ENCODE measurements at regions not wholly inside any gene's neighbourhood (a gene's known extent, or its start where the extent isn't known, plus 50 kb on each side); places are given as distances from the start of the nearest gene placed in this dataset.

- DNase-seq = no peak
- Histone ChIP-seq H3K4me1 (ENCODE audit: low read length) (no peaks in the 10 kb centered on the region), H2AFZ (ENCODE audit: low read length) (no peak overlapping the region), H3K79me2 (ENCODE audit: low read length) (no peaks in the 10 kb centered on the region), H3K9me3 (ENCODE audit: low read length) (no peaks in the 10 kb centered on the region), H3K27me3 (ENCODE audit: low read length) (no peaks in the 10 kb centered on the region), H3K9ac (ENCODE audit: low read length) (no peak overlapping the region), H3K9me2 (replicated peaks; ENCODE audit: insufficient read depth, low read length) (no peaks in the 10 kb centered on the region), H3K4me3 (ENCODE audit: low read length) (no peak overlapping the region), H3K36me3 (ENCODE audit: insufficient read depth, low read length) (no peaks in the 10 kb centered on the region), H3K4me2 (ENCODE audit: low read depth, low read length, poor library complexity, severe bottlenecking) (no peak overlapping the region), H3K27ac (ENCODE audit: low read length) (no peak overlapping the region), H4K20me1 (ENCODE audit: insufficient read depth, low read depth, low read length) (no peaks in the 10 kb centered on the region)
Measured at GRCh38 chr11:70866834-70867233, 385.5 kb downstream of the SHANK2 start.

- H3K27me3 ChIP-seq (ENCODE audit: low read length) = no peaks in the 10 kb centered on the region
- no peak overlapping the region for H2AFZ ChIP-seq (ENCODE audit: low read length)
- no peaks in the 10 kb centered on the region for H4K20me1 ChIP-seq (ENCODE audit: insufficient read depth, low read depth, low read length)
- H3K36me3 ChIP-seq (ENCODE audit: insufficient read depth, low read length) = no peaks in the 10 kb centered on the region
- no peak overlapping the region for H3K4me3 ChIP-seq (ENCODE audit: low read length)
- H3K27ac ChIP-seq (ENCODE audit: low read length) = no peak overlapping the region
- H3K4me2 ChIP-seq (ENCODE audit: low read depth, low read length, poor library complexity, severe bottlenecking) = no peak overlapping the region
- H3K79me2 ChIP-seq (ENCODE audit: low read length) = no peaks in the 10 kb centered on the region
- H3K4me1 ChIP-seq (ENCODE audit: low read length) = no peaks in the 10 kb centered on the region
- no peaks in the 10 kb centered on the region for H3K9me3 ChIP-seq (ENCODE audit: low read length)
- H3K9ac ChIP-seq (ENCODE audit: low read length) = no peak overlapping the region
- no peak for DNase-seq
- no peaks in the 10 kb centered on the region for H3K9me2 ChIP-seq (replicated peaks; ENCODE audit: insufficient read depth, low read length)
Measured at GRCh38 chr11:70867281-70868047, 384.9 kb downstream of the SHANK2 start.

- no peaks in the 10 kb centered on the region for H3K79me2 ChIP-seq (ENCODE audit: low read length)
- H3K9me3 ChIP-seq (ENCODE audit: low read length) = no peaks in the 10 kb centered on the region
- H3K9ac ChIP-seq (ENCODE audit: low read length) = no peak overlapping the region
- no peak overlapping the region for H2AFZ ChIP-seq (ENCODE audit: low read length)
- no peak overlapping the region for H3K4me2 ChIP-seq (ENCODE audit: low read depth, low read length, poor library complexity, severe bottlenecking)
- H3K27ac ChIP-seq (ENCODE audit: low read length) = no peak overlapping the region
- H3K9me2 ChIP-seq (replicated peaks; ENCODE audit: insufficient read depth, low read length) = no peaks in the 10 kb centered on the region
- no peaks in the 10 kb centered on the region for H3K4me1 ChIP-seq (ENCODE audit: low read length)
- H4K20me1 ChIP-seq (ENCODE audit: insufficient read depth, low read depth, low read length) = no peaks in the 10 kb centered on the region
- no peaks in the 10 kb centered on the region for H3K36me3 ChIP-seq (ENCODE audit: insufficient read depth, low read length)
- no peak overlapping the region for H3K4me3 ChIP-seq (ENCODE audit: low read length)
- H3K27me3 ChIP-seq (ENCODE audit: low read length) = no peaks in the 10 kb centered on the region
- DNase-seq = no peak
Measured at GRCh38 chr11:70868341-70868885, 384.0 kb downstream of the SHANK2 start.

GRCh38 chr11:70869054-70869453 lies 383.3 kb downstream of the SHANK2 start:
- Histone ChIP-seq H4K20me1 (ENCODE audit: insufficient read depth, low read depth, low read length) (no peaks in the 10 kb centered on the region), H3K27ac (ENCODE audit: low read length) (no peak overlapping the region), H3K4me1 (ENCODE audit: low read length) (no peaks in the 10 kb centered on the region), H3K4me3 (ENCODE audit: low read length) (no peak overlapping the region), H3K27me3 (ENCODE audit: low read length) (no peaks in the 10 kb centered on the region), H3K36me3 (ENCODE audit: insufficient read depth, low read length) (no peaks in the 10 kb centered on the region), H3K79me2 (ENCODE audit: low read length) (no peaks in the 10 kb centered on the region), H3K9me2 (replicated peaks; ENCODE audit: insufficient read depth, low read length) (no peaks in the 10 kb centered on the region), H3K9ac (ENCODE audit: low read length) (no peak overlapping the region), H3K9me3 (ENCODE audit: low read length) (no peaks in the 10 kb centered on the region), H2AFZ (ENCODE audit: low read length) (no peak overlapping the region), H3K4me2 (ENCODE audit: low read depth, low read length, poor library complexity, severe bottlenecking) (no peak overlapping the region)
- no peak for DNase-seq

GRCh38 chr11:70871881-70872280 lies 380.5 kb downstream of the SHANK2 start:
- Histone ChIP-seq H4K20me1 (ENCODE audit: insufficient read depth, low read depth, low read length) (no peaks in the 10 kb centered on the region), H3K4me1 (ENCODE audit: low read length) (no peaks in the 10 kb centered on the region), H3K4me2 (ENCODE audit: low read depth, low read length, poor library complexity, severe bottlenecking) (no peak overlapping the region), H2AFZ (ENCODE audit: low read length) (no peak overlapping the region), H3K27me3 (ENCODE audit: low read length) (no peaks in the 10 kb centered on the region), H3K9me2 (replicated peaks; ENCODE audit: insufficient read depth, low read length) (no peaks in the 10 kb centered on the region), H3K9me3 (ENCODE audit: low read length) (no peaks in the 10 kb centered on the region), H3K27ac (ENCODE audit: low read length) (no peak overlapping the region), H3K9ac (ENCODE audit: low read length) (no peak overlapping the region), H3K4me3 (ENCODE audit: low read length) (no peak overlapping the region), H3K36me3 (ENCODE audit: insufficient read depth, low read length) (no peaks in the 10 kb centered on the region), H3K79me2 (ENCODE audit: low read length) (no peaks in the 10 kb centered on the region)
- no peak for DNase-seq

- no peak overlapping the region for H3K4me2 ChIP-seq (ENCODE audit: low read depth, low read length, poor library complexity, severe bottlenecking)
- no peak for DNase-seq
Measured at GRCh38 chr11:70872299-70872698, 380.1 kb downstream of the SHANK2 start.

GRCh38 chr11:70872955-70873735 lies 379.2 kb downstream of the SHANK2 start:
- Histone ChIP-seq H3K4me2 (ENCODE audit: low read depth, low read length, poor library complexity, severe bottlenecking) (no peak overlapping the region), H4K20me1 (ENCODE audit: insufficient read depth, low read depth, low read length) (no peaks in the 10 kb centered on the region), H3K9me3 (ENCODE audit: low read length) (no peaks in the 10 kb centered on the region), H3K9me2 (replicated peaks; ENCODE audit: insufficient read depth, low read length) (no peaks in the 10 kb centered on the region), H3K9ac (ENCODE audit: low read length) (no peak overlapping the region), H3K79me2 (ENCODE audit: low read length) (no peaks in the 10 kb centered on the region), H3K27me3 (ENCODE audit: low read length) (no peaks in the 10 kb centered on the region), H3K36me3 (ENCODE audit: insufficient read depth, low read length) (no peaks in the 10 kb centered on the region), H3K27ac (ENCODE audit: low read length) (no peak overlapping the region), H3K4me1 (ENCODE audit: low read length) (no peaks in the 10 kb centered on the region), H2AFZ (ENCODE audit: low read length) (no peak overlapping the region), H3K4me3 (ENCODE audit: low read length) (no peak overlapping the region)
- no peak for DNase-seq

More at GRCh38 chr11:70872299-70872698, 380.1 kb downstream of the SHANK2 start:
- no peak overlapping the region for H3K27ac ChIP-seq (ENCODE audit: low read length)
- no peaks in the 10 kb centered on the region for H3K27me3 ChIP-seq (ENCODE audit: low read length)
- no peaks in the 10 kb centered on the region for H3K9me2 ChIP-seq (replicated peaks; ENCODE audit: insufficient read depth, low read length)
- no peak overlapping the region for H3K4me3 ChIP-seq (ENCODE audit: low read length)
- H3K79me2 ChIP-seq (ENCODE audit: low read length) = no peaks in the 10 kb centered on the region
- H3K36me3 ChIP-seq (ENCODE audit: insufficient read depth, low read length) = no peaks in the 10 kb centered on the region
- no peaks in the 10 kb centered on the region for H3K4me1 ChIP-seq (ENCODE audit: low read length)
- no peak overlapping the region for H3K9ac ChIP-seq (ENCODE audit: low read length)
- H3K9me3 ChIP-seq (ENCODE audit: low read length) = no peaks in the 10 kb centered on the region
- no peaks in the 10 kb centered on the region for H4K20me1 ChIP-seq (ENCODE audit: insufficient read depth, low read depth, low read length)
- no peak overlapping the region for H2AFZ ChIP-seq (ENCODE audit: low read length)

- no peak overlapping the region for H2AFZ ChIP-seq (ENCODE audit: low read length)
- no peaks in the 10 kb centered on the region for H3K9me3 ChIP-seq (ENCODE audit: low read length)
- no peaks in the 10 kb centered on the region for H3K4me1 ChIP-seq (ENCODE audit: low read length)
- H3K9ac ChIP-seq (ENCODE audit: low read length) = no peak overlapping the region
- H3K36me3 ChIP-seq (ENCODE audit: insufficient read depth, low read length) = no peaks in the 10 kb centered on the region
- no peak overlapping the region for H3K4me3 ChIP-seq (ENCODE audit: low read length)
- H3K4me2 ChIP-seq (ENCODE audit: low read depth, low read length, poor library complexity, severe bottlenecking) = no peak overlapping the region
- H4K20me1 ChIP-seq (ENCODE audit: insufficient read depth, low read depth, low read length) = no peaks in the 10 kb centered on the region
- H3K9me2 ChIP-seq (replicated peaks; ENCODE audit: insufficient read depth, low read length) = no peaks in the 10 kb centered on the region
- no peak for DNase-seq
- no peaks in the 10 kb centered on the region for H3K27me3 ChIP-seq (ENCODE audit: low read length)
- H3K27ac ChIP-seq (ENCODE audit: low read length) = no peak overlapping the region
- H3K79me2 ChIP-seq (ENCODE audit: low read length) = no peaks in the 10 kb centered on the region
Measured at GRCh38 chr11:70873736-70874412, 378.5 kb downstream of the SHANK2 start.

All from Karpas-422 (cell line).